ENCODE measurements at regions not wholly inside any gene's neighbourhood (a gene's known extent, or its start where the extent isn't known, plus 50 kb on each side); places are given as distances from the start of the nearest gene placed in this dataset.

DNA sequence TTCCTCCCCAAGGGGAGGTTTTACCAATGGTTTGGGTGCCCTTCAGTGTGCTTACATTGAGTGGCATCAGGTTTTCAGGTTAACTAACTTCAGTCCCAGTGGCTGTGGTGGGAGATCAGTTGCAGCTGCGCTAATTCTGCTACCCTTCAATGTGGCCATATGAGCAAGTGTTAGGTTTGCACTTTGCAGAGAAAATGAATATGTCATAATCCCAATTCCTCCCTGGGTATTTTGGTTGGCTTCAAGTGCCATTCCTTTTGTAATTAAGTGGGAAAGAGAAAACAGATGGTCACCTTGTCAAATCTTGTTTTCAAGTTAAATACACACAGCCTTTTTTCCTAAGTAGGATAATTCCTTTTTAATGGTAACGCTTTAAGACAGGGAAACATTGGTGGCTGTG lies 236.2 kb downstream of the TLE4 start:
- no peak overlapping the region for H3K9ac ChIP-seq (ENCODE audit: low read length)
- no peak overlapping the region for H3K4me3 ChIP-seq (ENCODE audit: insufficient read depth, low read length, poor library complexity, severe bottlenecking)
- no peaks in the 10 kb centered on the region for H3F3A ChIP-seq (ENCODE audit: insufficient read depth)
- H4K20me1 ChIP-seq (ENCODE audit: low read depth, low read length) = no peaks in the 10 kb centered on the region
- H2AFZ ChIP-seq (ENCODE audit: low read depth, low read length, severe bottlenecking) = no peak overlapping the region
- TF ChIP-seq, protein P1, sequence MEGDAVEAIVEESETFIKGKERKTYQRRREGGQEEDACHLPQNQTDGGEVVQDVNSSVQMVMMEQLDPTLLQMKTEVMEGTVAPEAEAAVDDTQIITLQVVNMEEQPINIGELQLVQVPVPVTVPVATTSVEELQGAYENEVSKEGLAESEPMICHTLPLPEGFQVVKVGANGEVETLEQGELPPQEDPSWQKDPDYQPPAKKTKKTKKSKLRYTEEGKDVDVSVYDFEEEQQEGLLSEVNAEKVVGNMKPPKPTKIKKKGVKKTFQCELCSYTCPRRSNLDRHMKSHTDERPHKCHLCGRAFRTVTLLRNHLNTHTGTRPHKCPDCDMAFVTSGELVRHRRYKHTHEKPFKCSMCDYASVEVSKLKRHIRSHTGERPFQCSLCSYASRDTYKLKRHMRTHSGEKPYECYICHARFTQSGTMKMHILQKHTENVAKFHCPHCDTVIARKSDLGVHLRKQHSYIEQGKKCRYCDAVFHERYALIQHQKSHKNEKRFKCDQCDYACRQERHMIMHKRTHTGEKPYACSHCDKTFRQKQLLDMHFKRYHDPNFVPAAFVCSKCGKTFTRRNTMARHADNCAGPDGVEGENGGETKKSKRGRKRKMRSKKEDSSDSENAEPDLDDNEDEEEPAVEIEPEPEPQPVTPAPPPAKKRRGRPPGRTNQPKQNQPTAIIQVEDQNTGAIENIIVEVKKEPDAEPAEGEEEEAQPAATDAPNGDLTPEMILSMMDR (IDR thresholded peaks at IDR 0.05; ENCODE audit: insufficient read depth, low read length, poor library complexity, severe bottlenecking) = no peak
- no peak for TF ChIP-seq EZH2phosphoT487 (conservative IDR thresholded peaks at IDR 0.05; ENCODE audit: low read length)
- H3K9me2 ChIP-seq (replicated peaks; ENCODE audit: insufficient read depth, low read length) = no peaks in the 10 kb centered on the region
- H3K27me3 ChIP-seq (ENCODE audit: low read length) = no peaks in the 10 kb centered on the region
- H3K36me3 ChIP-seq (ENCODE audit: low read length) = no peaks in the 10 kb centered on the region
- no peaks in the 10 kb centered on the region for H3K9me3 ChIP-seq (ENCODE audit: insufficient read depth, low read length)
- H3K27ac ChIP-seq (ENCODE audit: low read depth, low read length) = no peak overlapping the region
- H3K4me2 ChIP-seq (ENCODE audit: low read depth, low read length, poor library complexity, severe bottlenecking) = no peak overlapping the region
- no peaks in the 10 kb centered on the region for H3K79me2 ChIP-seq (ENCODE audit: insufficient read depth, low read length)

DNA sequence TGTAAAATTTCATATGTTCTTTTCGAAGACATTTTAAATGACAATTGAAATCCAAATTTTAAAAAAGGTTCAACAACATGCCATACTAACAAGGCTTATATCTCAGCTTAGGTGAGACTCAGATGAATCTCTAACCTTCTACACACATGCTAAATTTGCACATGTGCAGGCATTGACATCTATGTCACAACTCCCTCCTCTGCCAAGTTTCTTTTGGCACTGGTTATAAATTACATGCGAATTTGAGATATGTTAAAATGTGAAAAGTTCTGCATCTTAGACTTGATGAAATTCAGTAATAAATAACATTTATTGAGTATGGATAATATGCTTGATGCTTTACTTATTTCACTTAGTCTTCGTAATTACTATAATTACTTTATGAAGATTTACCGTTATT lies 234.3 kb downstream of the TLE4 start:
- no peaks in the 10 kb centered on the region for H3F3A ChIP-seq (ENCODE audit: insufficient read depth)
- H3K9ac ChIP-seq (ENCODE audit: low read length) = no peak overlapping the region
- H3K79me2 ChIP-seq (ENCODE audit: insufficient read depth, low read length) = no peaks in the 10 kb centered on the region
- no peak overlapping the region for H3K4me2 ChIP-seq (ENCODE audit: low read depth, low read length, poor library complexity, severe bottlenecking)
- no peak overlapping the region for H3K27ac ChIP-seq (ENCODE audit: low read depth, low read length)
- no peaks in the 10 kb centered on the region for H3K27me3 ChIP-seq (ENCODE audit: low read length)
- H3K9me2 ChIP-seq (replicated peaks; ENCODE audit: insufficient read depth, low read length) = no peaks in the 10 kb centered on the region
- TF ChIP-seq, protein P1 (IDR thresholded peaks at IDR 0.05; ENCODE audit: insufficient read depth, low read length, poor library complexity, severe bottlenecking) = no peak
- no peak for TF ChIP-seq EZH2phosphoT487 (conservative IDR thresholded peaks at IDR 0.05; ENCODE audit: low read length)
- H4K20me1 ChIP-seq (ENCODE audit: low read depth, low read length) = no peaks in the 10 kb centered on the region
- H3K36me3 ChIP-seq (ENCODE audit: low read length) = no peaks in the 10 kb centered on the region
- no peak overlapping the region for H3K4me3 ChIP-seq (ENCODE audit: insufficient read depth, low read length, poor library complexity, severe bottlenecking)
- H3K9me3 ChIP-seq (ENCODE audit: insufficient read depth, low read length) = no peaks in the 10 kb centered on the region
- no peak overlapping the region for H2AFZ ChIP-seq (ENCODE audit: low read depth, low read length, severe bottlenecking)

DNA sequence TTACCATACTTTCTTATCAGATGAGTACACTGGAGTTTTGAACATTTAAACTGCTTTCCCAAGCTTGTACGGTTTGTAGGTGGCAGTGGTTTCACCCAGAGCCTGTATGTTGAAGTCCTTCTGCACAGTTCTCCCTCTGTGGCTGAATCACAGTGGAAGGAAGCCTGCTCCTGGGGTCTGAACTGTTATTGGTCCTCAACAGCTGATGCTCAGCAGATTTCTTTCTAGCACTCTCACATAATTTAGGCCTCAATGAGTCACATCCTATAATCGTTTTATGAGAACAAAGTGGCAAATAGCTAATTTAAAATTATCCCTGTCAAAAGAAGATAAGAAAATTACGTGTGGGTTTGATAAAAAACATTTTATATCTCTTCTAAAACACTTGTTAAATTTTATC lies 229.7 kb downstream of the TLE4 start:
- Histone ChIP-seq H3K9ac (ENCODE audit: low read length) (no peak overlapping the region), H3K36me3 (ENCODE audit: low read length) (no peaks in the 10 kb centered on the region), H3K79me2 (ENCODE audit: insufficient read depth, low read length) (no peaks in the 10 kb centered on the region), H3K27me3 (ENCODE audit: low read length) (no peaks in the 10 kb centered on the region), H3K9me3 (ENCODE audit: insufficient read depth, low read length) (no peaks in the 10 kb centered on the region), H4K20me1 (ENCODE audit: low read depth, low read length) (no peaks in the 10 kb centered on the region), H3K4me3 (ENCODE audit: insufficient read depth, low read length, poor library complexity, severe bottlenecking) (no peak overlapping the region), H3F3A (ENCODE audit: insufficient read depth) (no peaks in the 10 kb centered on the region), H3K4me2 (ENCODE audit: low read depth, low read length, poor library complexity, severe bottlenecking) (no peak overlapping the region), H3K27ac (ENCODE audit: low read depth, low read length) (no peak overlapping the region), H3K9me2 (replicated peaks; ENCODE audit: insufficient read depth, low read length) (no peaks in the 10 kb centered on the region), H2AFZ (ENCODE audit: low read depth, low read length, severe bottlenecking) (no peak overlapping the region)
- no peak for TF ChIP-seq EZH2phosphoT487 (conservative IDR thresholded peaks at IDR 0.05; ENCODE audit: low read length)
- TF ChIP-seq, protein P1 (IDR thresholded peaks at IDR 0.05; ENCODE audit: insufficient read depth, low read length, poor library complexity, severe bottlenecking) = no peak
